ENCODE measurements at regions not wholly inside any gene's neighbourhood (a gene's known extent, or its start where the extent isn't known, plus 50 kb on each side); places are given as distances from the start of the nearest gene placed in this dataset.

- FAIRE-seq = no peak
Observed at GRCh38 chr3:113096188-113096892, 105.6 kb downstream of the GTPBP8 start.

- FAIRE-seq = no peak
Observed at GRCh38 chr3:113097960-113098447, 107.2 kb downstream of the GTPBP8 start.

- FAIRE-seq = no peak
Observed at GRCh38 chr3:113100063-113100462, 109.3 kb downstream of the GTPBP8 start.

GRCh38 chr3:113103588-113103987 lies 107.8 kb upstream of the BOC start:
- no peak for FAIRE-seq

- no peak for FAIRE-seq
Observed at GRCh38 chr3:113104357-113105092, 106.8 kb upstream of the BOC start.

- FAIRE-seq = no peak
Observed at GRCh38 chr3:113105093-113105449, 106.3 kb upstream of the BOC start.

GRCh38 chr3:113105966-113106660 lies 105.2 kb upstream of the BOC start:
- FAIRE-seq = no peak

GRCh38 chr3:113110267-113110666 lies 101.1 kb upstream of the BOC start:
- FAIRE-seq = no peak

GRCh38 chr3:113111011-113111707 lies 100.2 kb upstream of the BOC start:
- FAIRE-seq = no peak

GRCh38 chr3:113113361-113113760 lies 98.0 kb upstream of the BOC start:
- FAIRE-seq = no peak

GRCh38 chr3:113117511-113118234 lies 93.7 kb upstream of the BOC start:
- FAIRE-seq = no peak

GRCh38 chr3:113118336-113118735 lies 93.0 kb upstream of the BOC start:
- no peak for FAIRE-seq

GRCh38 chr3:113124256-113124830 lies 87.0 kb upstream of the BOC start:
- no peak for FAIRE-seq

- FAIRE-seq = no peak
Observed at GRCh38 chr3:113125951-113126350, 85.4 kb upstream of the BOC start.

GRCh38 chr3:113128386-113129015 lies 82.9 kb upstream of the BOC start:
- no peak for FAIRE-seq

GRCh38 chr3:113129168-113129567 lies 82.2 kb upstream of the BOC start:
- no peak for FAIRE-seq

- FAIRE-seq = no peak
Observed at GRCh38 chr3:113132571-113132996, 78.8 kb upstream of the BOC start.

GRCh38 chr3:113133140-113133539 lies 78.2 kb upstream of the BOC start:
- peak; percentile 30 for FAIRE-seq

- peak; percentile 97 for FAIRE-seq
Observed at GRCh38 chr3:113136071-113136470, 75.3 kb upstream of the BOC start.

GRCh38 chr3:113136544-113136943 lies 74.8 kb upstream of the BOC start:
- FAIRE-seq = no peak
